GM18520 (cell line): ENCODE measurements at regions not wholly inside any gene's neighbourhood (a gene's known extent, or its start where the extent isn't known, plus 50 kb on each side); places are given as distances from the start of the nearest gene placed in this dataset.

ENCODE experiments used
- ATAC-seq: cut with Tn5 transposase; IDR thresholded peaks from one replicate; pipeline ENCODE4 v1.9.1; 2021; ENCODE audit not compliant: unreplicated experiment

GRCh38 chr1:78415165-78415564, 75.6 kb upstream of the PTGFR start:
- ATAC-seq, result no peak

GRCh38 chr1:78419309-78419708, 71.5 kb upstream of the PTGFR start:
- ATAC-seq, result no peak

GRCh38 chr1:78420181-78420580, 70.6 kb upstream of the PTGFR start:
- no peak for ATAC-seq

GRCh38 chr1:78420688-78421087, 70.1 kb upstream of the PTGFR start:
- ATAC-seq, result no peak

- no peak for ATAC-seq
Measured at GRCh38 chr1:78424720-78425119, 66.1 kb upstream of the PTGFR start.

- ATAC-seq, result no peak
Measured at GRCh38 chr1:78426408-78426807, 64.4 kb upstream of the PTGFR start.

- ATAC-seq, result no peak
Measured at GRCh38 chr1:78427506-78427905, 63.3 kb upstream of the PTGFR start.

GRCh38 chr1:78432016-78432415, 58.8 kb upstream of the PTGFR start:
- ATAC-seq, result no peak

- ATAC-seq, result no peak
Measured at GRCh38 chr1:78434351-78434750, 56.4 kb upstream of the PTGFR start.

GRCh38 chr1:78436961-78437360, 53.8 kb upstream of the PTGFR start:
- no peak for ATAC-seq

- no peak for ATAC-seq
Measured at GRCh38 chr1:78437396-78437795, 53.4 kb upstream of the PTGFR start.

GRCh38 chr1:78437941-78438340, 52.8 kb upstream of the PTGFR start:
- ATAC-seq, result no peak

GRCh38 chr1:78440381-78440793, 50.4 kb upstream of the PTGFR start:
- ATAC-seq, result no peak
